HCT116 (cell line): ENCODE measurements at regions not wholly inside any gene's neighbourhood (a gene's known extent, or its start where the extent isn't known, plus 50 kb on each side); places are given as distances from the start of the nearest gene placed in this dataset.

ENCODE experiments used
- ATAC-seq: fragments of 200-7000 bp; cut with Tn5 transposase; 2 replicates; pipeline ENCODE4 v1.9.1; 2020; ENCODE audit warnings: mild to moderate bottlenecking, moderate library complexity
- BruUV-seq: library from RNA; stranded (reverse); fragments of 400-500 nt; replicated peaks from 2 replicates; lab custom pipeline; 2021; lab: Mats Ljungman, UMichigan
- CTCF ChIA-PET: fragments of 300-600 bp; sonication (Branson Sonifier 250); formaldehyde crosslinking; loops from one replicate; lab custom pipeline; 2021; ENCODE audit warnings: antibody characterized with exemption; lab: Charles Lee
- POLR2A ChIA-PET: fragments of 300-600, 350-600 bp; sonication (Branson Sonifier 250); formaldehyde crosslinking; loops from one replicate; lab custom pipeline; 2021; ENCODE audit warnings: antibody characterized with exemption; lab: Charles Lee
- RAD21 ChIA-PET, 2 experiments: fragments of 300-600 bp; sonication (Branson Sonifier 250); formaldehyde crosslinking; loops; one replicate each; lab custom pipeline; 2023; ENCODE audit warnings: low total read pairs in 2 of 2; ENCODE audit not compliant: uncharacterized antibody in 2 of 2, unreplicated experiment in 2 of 2, low non-redundant PET in 1 of 2; lab: Charles Lee
- DNase-seq: peaks from one replicate; pipeline ENCODE4 v3.0.0-alpha.2; 2010; ENCODE audit warnings: low read depth, low spot score
- H2AFZ ChIP-seq: fragments of 200-600 bp; shearing (Covaris generic), sonication (generic); 2 replicates; pipeline ENCODE4 v1.6.1; 2017; ENCODE audit warnings: low read depth, mixed run types, mixed read lengths, antibody characterized with exemption, low read length; ENCODE audit not compliant: poor library complexity, severe bottlenecking
- H3K27ac ChIP-seq: 2 replicates; pipeline ENCODE4 v1.5.1; 2012; ENCODE audit warnings: low read depth, low read length
- H3K27me3 ChIP-seq: fragments of 200-600 bp; sonication (generic); 2 replicates; pipeline ENCODE4 v1.6.1; 2016; ENCODE audit warnings: mixed run types, low read length, mixed read lengths; ENCODE audit not compliant: insufficient read depth
- H3K36me3 ChIP-seq, 2 experiments: fragments of 200-500 bp in 1 of 2; fragments of 200-600 bp in 1 of 2; sonication (Bioruptor generic) in 1 of 2; sonication (generic) in 1 of 2; 2 replicates each; pipeline versions ENCODE4 v1.5.1 to v1.6.1; 2014 to 2016; ENCODE audit warnings: low read length in 2 of 2, inconsistent platforms in 1 of 2, mixed read lengths in 1 of 2, mixed run types in 1 of 2; ENCODE audit not compliant: insufficient read depth in 2 of 2, control insufficient read depth in 1 of 2
- H3K4me1 ChIP-seq, 2 experiments: fragments of 200-600 bp in 1 of 2; sonication (generic) in 1 of 2; 2 replicates each; pipeline versions ENCODE4 v1.5.1 to v1.6.1; 2012 to 2017; ENCODE audit warnings: low read length in 2 of 2, inconsistent platforms in 1 of 2, mild to moderate bottlenecking in 1 of 2, mixed read lengths in 1 of 2, mixed run types in 1 of 2, moderate library complexity in 1 of 2; ENCODE audit not compliant: insufficient read depth in 2 of 2, control insufficient read depth in 1 of 2
- H3K4me2 ChIP-seq: fragments of 200-600 bp; sonication (generic); 2 replicates; pipeline ENCODE4 v1.6.1; 2017; ENCODE audit warnings: mixed run types, low read length, mixed read lengths
- H3K4me3 ChIP-seq, 2 experiments: fragments of 200-600 bp in 1 of 2; sonication (generic) in 1 of 2; replicated peaks in 1 of 2; 2 replicates each; pipeline ENCODE4 v1.5.1; 2011 to 2016; ENCODE audit warnings: low read length in 2 of 2, control low read depth in 1 of 2, low read depth in 1 of 2, mild to moderate bottlenecking in 1 of 2, mixed read lengths in 1 of 2, mixed run types in 1 of 2
- H3K79me2 ChIP-seq: fragments of 200-600 bp; sonication (generic); 2 replicates; pipeline ENCODE4 v1.6.1; 2017; ENCODE audit warnings: mild to moderate bottlenecking, mixed run types, low read length, moderate library complexity, mixed read lengths; ENCODE audit not compliant: insufficient read depth
- H3K9ac ChIP-seq: fragments of 200-600 bp; sonication (generic); 2 replicates; pipeline ENCODE4 v1.6.1; 2016; ENCODE audit warnings: low read length, mixed read lengths
- H3K9me2 ChIP-seq: fragments of 200-600 bp; sonication (generic), shearing (Covaris generic); 2 replicates; pipeline ENCODE4 v1.6.1; 2017; ENCODE audit warnings: mixed run types, mild to moderate bottlenecking, moderate library complexity; ENCODE audit not compliant: insufficient read depth
- H3K9me3 ChIP-seq, 2 experiments: fragments of 200-500 bp in 1 of 2; fragments of 200-600 bp in 1 of 2; sonication (Bioruptor generic) in 1 of 2; sonication (generic) in 1 of 2; 2 replicates each; pipeline ENCODE4 v1.6.1; 2014 to 2017; ENCODE audit warnings: low read length in 2 of 2, mixed read lengths in 2 of 2, inconsistent platforms in 1 of 2, low read depth in 1 of 2, mild to moderate bottlenecking in 1 of 2, mixed run types in 1 of 2, moderate library complexity in 1 of 2; ENCODE audit not compliant: control insufficient read depth in 1 of 2, insufficient read depth in 1 of 2
- H4K20me1 ChIP-seq: fragments of 200-600 bp; sonication (generic), shearing (Covaris generic); 2 replicates; pipeline ENCODE4 v1.6.1; 2017; ENCODE audit warnings: mixed run types, mild to moderate bottlenecking, moderate library complexity; ENCODE audit not compliant: insufficient read depth
- FOSL1 ChIP-seq: IDR thresholded peaks from 2 replicates; pipeline ENCODE4 v1.6.1; 2012; ENCODE audit warnings: low read depth
- ZFX ChIP-seq: fragments of 450-650 bp; IDR thresholded peaks from 2 replicates; pipeline ENCODE4 v1.6.1; 2017
- ZNF274 ChIP-seq: fragments of 200-500 bp; sonication (Bioruptor generic); IDR thresholded peaks from 2 replicates; pipeline ENCODE4 v1.6.1; 2014; ENCODE audit warnings: mild to moderate bottlenecking, low read depth, low read length, inconsistent platforms
- intact Hi-C: fragments of 100-400 bp; cut with micrococcal nuclease; formaldehyde crosslinking; loops from 2 replicates; pipeline ENCODE4 v1.10.0; 2022
- TF ChIP-seq, protein P1 (sequence below): IDR thresholded peaks from 2 replicates; pipeline ENCODE4 v1.6.1; 2012; ENCODE audit warnings: low read depth

DNA sequence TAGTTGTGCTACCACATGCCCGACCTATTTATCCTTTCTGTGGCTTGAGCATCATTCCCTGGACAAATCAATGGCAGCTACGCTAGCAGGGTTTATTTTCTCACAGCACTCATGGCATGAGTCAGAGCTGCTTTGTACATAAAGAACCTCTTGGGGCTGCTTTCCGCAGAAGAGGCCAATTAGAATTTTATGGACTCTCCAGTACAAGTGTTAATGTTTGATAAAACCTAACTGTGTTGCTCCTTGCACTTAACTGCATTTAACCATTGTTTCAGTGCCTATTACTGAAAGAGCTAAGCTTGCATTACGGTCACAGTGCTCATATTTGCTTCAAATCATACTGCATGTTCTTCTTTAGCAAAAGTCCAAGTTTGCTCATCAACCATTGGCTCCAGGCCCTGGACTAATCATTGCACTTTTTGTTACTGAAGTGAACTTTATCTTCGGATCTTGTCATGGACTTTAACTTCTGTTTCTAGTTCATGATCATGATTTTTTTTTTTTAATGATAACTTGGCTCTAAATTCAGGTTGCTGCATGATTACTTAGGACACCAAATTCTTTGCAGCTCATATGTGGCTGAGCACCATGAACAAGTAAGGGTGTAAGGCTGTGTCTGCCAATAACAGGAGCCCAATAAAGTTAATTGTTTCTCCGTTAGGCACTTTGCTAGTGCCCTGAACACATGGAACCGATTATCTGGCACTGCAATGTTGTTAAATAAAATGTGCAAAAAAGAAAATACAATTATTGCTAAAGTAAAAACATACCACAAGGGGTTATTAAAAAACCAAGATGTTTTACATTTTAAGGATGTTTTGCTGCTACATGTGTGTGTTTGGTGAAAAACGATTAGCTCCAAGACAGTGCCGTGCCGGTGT, 492.2 kb downstream of the KCNJ2 start:
- intact Hi-C loops: no loop called here
- no peaks in the 10 kb centered on the region for H3K9me3 ChIP-seq
- no peaks in the 10 kb centered on the region for H3K27me3 ChIP-seq
- DNase-seq (no peak), ATAC-seq (no peak)
- no peak overlapping the region for H3K4me2 ChIP-seq
- H3K27ac ChIP-seq: no peak overlapping the region
- CTCF ChIA-PET: no interaction called here
- H3K9ac ChIP-seq: no peak overlapping the region
- no peaks in the 10 kb centered on the region for H3K9me2 ChIP-seq
- no peak overlapping the region for H3K4me3 ChIP-seq
- TF ChIP-seq ZFX (no peak), ZNF274 (no peak), FOSL1 (no peak)
- TF ChIP-seq, protein P1, sequence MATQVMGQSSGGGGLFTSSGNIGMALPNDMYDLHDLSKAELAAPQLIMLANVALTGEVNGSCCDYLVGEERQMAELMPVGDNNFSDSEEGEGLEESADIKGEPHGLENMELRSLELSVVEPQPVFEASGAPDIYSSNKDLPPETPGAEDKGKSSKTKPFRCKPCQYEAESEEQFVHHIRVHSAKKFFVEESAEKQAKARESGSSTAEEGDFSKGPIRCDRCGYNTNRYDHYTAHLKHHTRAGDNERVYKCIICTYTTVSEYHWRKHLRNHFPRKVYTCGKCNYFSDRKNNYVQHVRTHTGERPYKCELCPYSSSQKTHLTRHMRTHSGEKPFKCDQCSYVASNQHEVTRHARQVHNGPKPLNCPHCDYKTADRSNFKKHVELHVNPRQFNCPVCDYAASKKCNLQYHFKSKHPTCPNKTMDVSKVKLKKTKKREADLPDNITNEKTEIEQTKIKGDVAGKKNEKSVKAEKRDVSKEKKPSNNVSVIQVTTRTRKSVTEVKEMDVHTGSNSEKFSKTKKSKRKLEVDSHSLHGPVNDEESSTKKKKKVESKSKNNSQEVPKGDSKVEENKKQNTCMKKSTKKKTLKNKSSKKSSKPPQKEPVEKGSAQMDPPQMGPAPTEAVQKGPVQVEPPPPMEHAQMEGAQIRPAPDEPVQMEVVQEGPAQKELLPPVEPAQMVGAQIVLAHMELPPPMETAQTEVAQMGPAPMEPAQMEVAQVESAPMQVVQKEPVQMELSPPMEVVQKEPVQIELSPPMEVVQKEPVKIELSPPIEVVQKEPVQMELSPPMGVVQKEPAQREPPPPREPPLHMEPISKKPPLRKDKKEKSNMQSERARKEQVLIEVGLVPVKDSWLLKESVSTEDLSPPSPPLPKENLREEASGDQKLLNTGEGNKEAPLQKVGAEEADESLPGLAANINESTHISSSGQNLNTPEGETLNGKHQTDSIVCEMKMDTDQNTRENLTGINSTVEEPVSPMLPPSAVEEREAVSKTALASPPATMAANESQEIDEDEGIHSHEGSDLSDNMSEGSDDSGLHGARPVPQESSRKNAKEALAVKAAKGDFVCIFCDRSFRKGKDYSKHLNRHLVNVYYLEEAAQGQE: no peak
- POLR2A ChIA-PET: no interaction called here
- RAD21 ChIA-PET: no interaction called here
- BruUV-seq: no TSS peak
- no peak overlapping the region for H2AFZ ChIP-seq
- no peaks in the 10 kb centered on the region for H3K4me1 ChIP-seq
- no peaks in the 10 kb centered on the region for H3K79me2 ChIP-seq
- H4K20me1 ChIP-seq: no peaks in the 10 kb centered on the region
- no peaks in the 10 kb centered on the region for H3K36me3 ChIP-seq
